HCT116 (cell line): ENCODE measurements at regions not wholly inside any gene's neighbourhood (a gene's known extent, or its start where the extent isn't known, plus 50 kb on each side); places are given as distances from the start of the nearest gene placed in this dataset.

Experiments used
- ATAC-seq: fragments of 200-7000 bp; cut with Tn5 transposase; 2 replicates; pipeline ENCODE4 v1.9.1; 2020; ENCODE audit warnings: mild to moderate bottlenecking, moderate library complexity
- BruUV-seq: library from RNA; stranded (reverse); fragments of 400-500 nt; replicated peaks from 2 replicates; lab custom pipeline; 2021; lab: Mats Ljungman, UMichigan
- CTCF ChIA-PET: fragments of 300-600 bp; sonication (Branson Sonifier 250); formaldehyde crosslinking; loops from one replicate; lab custom pipeline; 2021; ENCODE audit warnings: antibody characterized with exemption; lab: Charles Lee
- POLR2A ChIA-PET: fragments of 300-600, 350-600 bp; sonication (Branson Sonifier 250); formaldehyde crosslinking; loops from one replicate; lab custom pipeline; 2021; ENCODE audit warnings: antibody characterized with exemption; lab: Charles Lee
- RAD21 ChIA-PET, 2 experiments: fragments of 300-600 bp; sonication (Branson Sonifier 250); formaldehyde crosslinking; loops; one replicate each; lab custom pipeline; 2023; ENCODE audit warnings: low total read pairs in 2 of 2; ENCODE audit not compliant: uncharacterized antibody in 2 of 2, unreplicated experiment in 2 of 2, low non-redundant PET in 1 of 2; lab: Charles Lee
- DNase-seq: peaks from one replicate; pipeline ENCODE4 v3.0.0-alpha.2; 2010; ENCODE audit warnings: low read depth, low spot score
- H2AFZ ChIP-seq: fragments of 200-600 bp; shearing (Covaris generic), sonication (generic); 2 replicates; pipeline ENCODE4 v1.6.1; 2017; ENCODE audit warnings: low read depth, mixed run types, mixed read lengths, antibody characterized with exemption, low read length; ENCODE audit not compliant: poor library complexity, severe bottlenecking
- H3K27ac ChIP-seq: 2 replicates; pipeline ENCODE4 v1.5.1; 2012; ENCODE audit warnings: low read depth, low read length
- H3K27me3 ChIP-seq: fragments of 200-600 bp; sonication (generic); 2 replicates; pipeline ENCODE4 v1.6.1; 2016; ENCODE audit warnings: mixed run types, low read length, mixed read lengths; ENCODE audit not compliant: insufficient read depth
- H3K36me3 ChIP-seq, 2 experiments: fragments of 200-500 bp in 1 of 2; fragments of 200-600 bp in 1 of 2; sonication (Bioruptor generic) in 1 of 2; sonication (generic) in 1 of 2; 2 replicates each; pipeline versions ENCODE4 v1.5.1 to v1.6.1; 2014 to 2016; ENCODE audit warnings: low read length in 2 of 2, inconsistent platforms in 1 of 2, mixed read lengths in 1 of 2, mixed run types in 1 of 2; ENCODE audit not compliant: insufficient read depth in 2 of 2, control insufficient read depth in 1 of 2
- H3K4me1 ChIP-seq, 2 experiments: fragments of 200-600 bp in 1 of 2; sonication (generic) in 1 of 2; 2 replicates each; pipeline versions ENCODE4 v1.5.1 to v1.6.1; 2012 to 2017; ENCODE audit warnings: low read length in 2 of 2, inconsistent platforms in 1 of 2, mild to moderate bottlenecking in 1 of 2, mixed read lengths in 1 of 2, mixed run types in 1 of 2, moderate library complexity in 1 of 2; ENCODE audit not compliant: insufficient read depth in 2 of 2, control insufficient read depth in 1 of 2
- H3K4me2 ChIP-seq: fragments of 200-600 bp; sonication (generic); 2 replicates; pipeline ENCODE4 v1.6.1; 2017; ENCODE audit warnings: mixed run types, low read length, mixed read lengths
- H3K4me3 ChIP-seq, 2 experiments: fragments of 200-600 bp in 1 of 2; sonication (generic) in 1 of 2; replicated peaks in 1 of 2; 2 replicates each; pipeline ENCODE4 v1.5.1; 2011 to 2016; ENCODE audit warnings: low read length in 2 of 2, control low read depth in 1 of 2, low read depth in 1 of 2, mild to moderate bottlenecking in 1 of 2, mixed read lengths in 1 of 2, mixed run types in 1 of 2
- H3K79me2 ChIP-seq: fragments of 200-600 bp; sonication (generic); 2 replicates; pipeline ENCODE4 v1.6.1; 2017; ENCODE audit warnings: mild to moderate bottlenecking, mixed run types, low read length, moderate library complexity, mixed read lengths; ENCODE audit not compliant: insufficient read depth
- H3K9ac ChIP-seq: fragments of 200-600 bp; sonication (generic); 2 replicates; pipeline ENCODE4 v1.6.1; 2016; ENCODE audit warnings: low read length, mixed read lengths
- H3K9me2 ChIP-seq: fragments of 200-600 bp; sonication (generic), shearing (Covaris generic); 2 replicates; pipeline ENCODE4 v1.6.1; 2017; ENCODE audit warnings: mixed run types, mild to moderate bottlenecking, moderate library complexity; ENCODE audit not compliant: insufficient read depth
- H3K9me3 ChIP-seq, 2 experiments: fragments of 200-500 bp in 1 of 2; fragments of 200-600 bp in 1 of 2; sonication (Bioruptor generic) in 1 of 2; sonication (generic) in 1 of 2; 2 replicates each; pipeline ENCODE4 v1.6.1; 2014 to 2017; ENCODE audit warnings: low read length in 2 of 2, mixed read lengths in 2 of 2, inconsistent platforms in 1 of 2, low read depth in 1 of 2, mild to moderate bottlenecking in 1 of 2, mixed run types in 1 of 2, moderate library complexity in 1 of 2; ENCODE audit not compliant: control insufficient read depth in 1 of 2, insufficient read depth in 1 of 2
- H4K20me1 ChIP-seq: fragments of 200-600 bp; sonication (generic), shearing (Covaris generic); 2 replicates; pipeline ENCODE4 v1.6.1; 2017; ENCODE audit warnings: mixed run types, mild to moderate bottlenecking, moderate library complexity; ENCODE audit not compliant: insufficient read depth
- CTCF ChIP-seq, 3 experiments: fragments of 200-600 bp in 1 of 3; sonication (generic) in 1 of 3; IDR thresholded peaks in 2 of 3; conservative IDR thresholded peaks in 1 of 3; 2 replicates each; pipeline ENCODE4 v1.5.1; 2012 to 2017; ENCODE audit warnings: low read depth in 2 of 3, low read length in 2 of 3, antibody characterized with exemption in 1 of 3, borderline replicate concordance in 1 of 3, control low read depth in 1 of 3, mild to moderate bottlenecking in 1 of 3, mixed read lengths in 1 of 3, mixed run types in 1 of 3, moderate library complexity in 1 of 3; ENCODE audit not compliant: insufficient read depth in 1 of 3
- EZH2 ChIP-seq: fragments of 200-600 bp; sonication (generic); IDR thresholded peaks from 2 replicates; pipeline ENCODE4 v1.6.1; 2017; ENCODE audit warnings: antibody characterized with exemption, mixed run types
- FOSL1 ChIP-seq: IDR thresholded peaks from 2 replicates; pipeline ENCODE4 v1.6.1; 2012; ENCODE audit warnings: low read depth
- POLR2A ChIP-seq: IDR thresholded peaks from 2 replicates; pipeline ENCODE4 v1.7.0; 2011; ENCODE audit warnings: borderline replicate concordance; ENCODE audit not compliant: insufficient read depth, insufficient read length; ENCODE audit errors: extremely low read depth
- RAD21 ChIP-seq: IDR thresholded peaks from 2 replicates; pipeline ENCODE4 v1.6.1; 2012; ENCODE audit warnings: low read depth, mild to moderate bottlenecking
- REST ChIP-seq: IDR thresholded peaks from 2 replicates; pipeline ENCODE4 v1.6.1; 2012; ENCODE audit warnings: low read depth
- TCF7L2 ChIP-seq: IDR thresholded peaks from 2 replicates; pipeline ENCODE4 v1.7.0; 2011; ENCODE audit warnings: borderline replicate concordance, inconsistent platforms; ENCODE audit not compliant: insufficient read depth, insufficient read length; ENCODE audit errors: extremely low read depth
- ZBTB33 ChIP-seq: IDR thresholded peaks from 2 replicates; pipeline ENCODE4 v1.6.1; 2011; ENCODE audit warnings: mild to moderate bottlenecking, low read length, moderate library complexity; ENCODE audit not compliant: insufficient replicate concordance; ENCODE audit errors: extremely low read depth
- ZNF274 ChIP-seq: fragments of 200-500 bp; sonication (Bioruptor generic); IDR thresholded peaks from 2 replicates; pipeline ENCODE4 v1.6.1; 2014; ENCODE audit warnings: mild to moderate bottlenecking, low read depth, low read length, inconsistent platforms
- intact Hi-C: fragments of 100-400 bp; cut with micrococcal nuclease; formaldehyde crosslinking; loops from 2 replicates; pipeline ENCODE4 v1.10.0; 2022

GRCh38 chr3:14285548-14285925, 106.9 kb downstream of the LSM3 start:
- ChIA-PET RAD21 (no interaction called here), POLR2A (no interaction called here), CTCF (interaction anchor here (1.6 kb wide), 1 partner anchor 10 kb away, joined by 5 read pairs; no protein-coding TSS in a partner anchor)
- Histone ChIP-seq H3K4me2 (no peak overlapping the region), H3K27ac (no peak overlapping the region), H3K9me2 (no peaks in the 10 kb centered on the region), H3K27me3 (peaks cover 7% of the 10 kb centered on the region; the same call in 1 of the 2 replicates), H3K79me2 (no peaks in the 10 kb centered on the region), H3K9me3 (no peaks in the 10 kb centered on the region), H3K4me1 (peaks cover 0 to under 1% of the 10 kb centered on the region in 2 experiments; a peak in 1 of 4 replicates), H4K20me1 (no peaks in the 10 kb centered on the region), H2AFZ (no peak overlapping the region), H3K4me3 (no peak overlapping the region), H3K9ac (no peak overlapping the region), H3K36me3 (no peaks in the 10 kb centered on the region)
- TF ChIP-seq POLR2A (no peak), ZBTB33 (no peak), CTCF (IDR thresholded peaks at IDR 0.05 in 2 of 3, conservative IDR thresholded peaks at IDR 0.05 in 1 of 3; ENCODE audit: borderline replicate concordance in 1 of 3, insufficient read depth in 1 of 3, low read depth in 2 of 3, low read length in 2 of 3) (no peak), REST (no peak), ZNF274 (no peak), RAD21 (no peak), EZH2 (no peak), TCF7L2 (no peak), FOSL1 (no peak)
- DNase-seq (no peak), ATAC-seq (no peak)
- BruUV-seq = no TSS peak
- intact Hi-C loops = no loop called here
